Adrenal gland (tissue), 9 donors: ENCODE measurements at regions not wholly inside any gene's neighbourhood (a gene's known extent, or its start where the extent isn't known, plus 50 kb on each side); places are given as distances from the start of the nearest gene placed in this dataset.

Experiments
- DNase-seq, 7 donors: peaks; one replicate each; pipeline ENCODE4 v3.0.0-alpha.2; 2019 to 2020
- H3K27ac ChIP-seq, 5 donors: fragments of 200-600 bp; sonication (generic) in 4 of 5; 1 replicate in 3 of 5; 2 replicates in 2 of 5; pipeline versions ENCODE4 v1.5.1 to v1.8.0; 2016 to 2020; ENCODE audit warnings: mild to moderate bottlenecking in 1 of 5
- H3K27me3 ChIP-seq: fragments of 200-600 bp; 2 replicates; pipeline ENCODE4 v1.8.0; 2021
- H3K36me3 ChIP-seq, 2 donors: fragments of 200-600 bp; replicated peaks in 1 of 2; 1 replicate in 1 of 2; 2 replicates in 1 of 2; pipeline versions ENCODE4 v1.5.1 to v1.8.0; 2018 to 2022
- H3K4me1 ChIP-seq, 2 donors: fragments of 200-600 bp; replicated peaks in 1 of 2; 1 replicate in 1 of 2; 2 replicates in 1 of 2; pipeline versions ENCODE4 v1.5.1 to v1.8.0; 2018 to 2021
- H3K4me3 ChIP-seq, 4 donors: fragments of 200-600 bp; sonication (generic) in 3 of 4; one replicate each; pipeline ENCODE4 v1.5.1; 2016 to 2018
- H3K9me3 ChIP-seq, 3 donors: fragments of 200-600 bp; sonication (generic) in 1 of 3; replicated peaks in 1 of 3; 1 replicate in 2 of 3; 2 replicates in 1 of 3; pipeline versions ENCODE4 v1.5.1 to v1.8.0; 2016 to 2021
- POLR2A ChIP-seq, 2 donors: fragments of 450-650 bp; IDR thresholded peaks; one replicate each; pipeline ENCODE4 v1.6.1; 2017; ENCODE audit warnings: antibody characterized with exemption in 2 of 2, mild to moderate bottlenecking in 2 of 2, moderate library complexity in 1 of 2
- WGBS, 4 donors: extraction: QIAGEN DNeasy Blood & Tissue Kit in 2 of 4; methylation state at CpG; one replicate each; pipeline versions ENCODE4 v1.1.5 to v1.1.7; 2013 to 2017; 5-methylcytosine and 5-hydroxymethylcytosine counted together
- intact Hi-C, 2 donors: fragments of 100-400 bp; cut with DNase I; formaldehyde crosslinking; loops; one replicate each; pipeline versions ENCODE4 v1.14.1 to v1.15.0; 2022 to 2023
- TF ChIP-seq, protein P1 (sequence below), 6 experiments: fragments of 450-650 bp in 4 of 6; fragments of 200-600 bp in 2 of 6; sonication (generic) in 1 of 6; IDR thresholded peaks; 1 replicate in 5 of 6; 2 replicates in 1 of 6; pipeline versions ENCODE4 v1.5.1 to v1.8.0; 2016 to 2021; ENCODE audit warnings: antibody characterized with exemption in 6 of 6, mild to moderate bottlenecking in 2 of 6, moderate library complexity in 1 of 6
- donor health status: healthy with polysubstance abuse.
- donor health status: Bipolar disorder and iron deficiency.
- donor health status: DM: yes; HTN: yes; CAD: no.
- donor health status: DM: no; HTN: no; CAD: no.
- donor health status: DM: no; HTN: no; CAD: no.

DNA sequence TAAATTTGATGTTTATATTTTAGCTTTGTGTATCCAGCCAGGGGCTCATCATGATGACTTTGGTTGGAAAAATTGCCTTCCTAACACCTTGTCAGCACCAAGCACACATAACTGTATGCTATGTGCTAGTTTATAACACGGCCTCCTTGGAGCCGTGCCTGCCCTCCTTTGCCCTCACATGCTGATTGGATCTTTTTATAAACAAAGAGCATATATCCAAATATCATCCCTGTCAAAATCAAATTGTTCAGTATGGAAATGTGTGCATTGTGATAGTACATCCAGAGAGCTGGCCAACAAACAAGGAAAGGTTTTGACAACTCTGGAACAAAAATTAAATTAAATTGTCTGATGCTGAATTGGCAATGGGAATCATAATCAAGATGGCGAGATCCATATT lies 241.5 kb downstream of the DCDC2C start:
- TF ChIP-seq, protein P1, sequence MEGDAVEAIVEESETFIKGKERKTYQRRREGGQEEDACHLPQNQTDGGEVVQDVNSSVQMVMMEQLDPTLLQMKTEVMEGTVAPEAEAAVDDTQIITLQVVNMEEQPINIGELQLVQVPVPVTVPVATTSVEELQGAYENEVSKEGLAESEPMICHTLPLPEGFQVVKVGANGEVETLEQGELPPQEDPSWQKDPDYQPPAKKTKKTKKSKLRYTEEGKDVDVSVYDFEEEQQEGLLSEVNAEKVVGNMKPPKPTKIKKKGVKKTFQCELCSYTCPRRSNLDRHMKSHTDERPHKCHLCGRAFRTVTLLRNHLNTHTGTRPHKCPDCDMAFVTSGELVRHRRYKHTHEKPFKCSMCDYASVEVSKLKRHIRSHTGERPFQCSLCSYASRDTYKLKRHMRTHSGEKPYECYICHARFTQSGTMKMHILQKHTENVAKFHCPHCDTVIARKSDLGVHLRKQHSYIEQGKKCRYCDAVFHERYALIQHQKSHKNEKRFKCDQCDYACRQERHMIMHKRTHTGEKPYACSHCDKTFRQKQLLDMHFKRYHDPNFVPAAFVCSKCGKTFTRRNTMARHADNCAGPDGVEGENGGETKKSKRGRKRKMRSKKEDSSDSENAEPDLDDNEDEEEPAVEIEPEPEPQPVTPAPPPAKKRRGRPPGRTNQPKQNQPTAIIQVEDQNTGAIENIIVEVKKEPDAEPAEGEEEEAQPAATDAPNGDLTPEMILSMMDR (IDR thresholded peaks at IDR 0.05) = no peak
- TF ChIP-seq POLR2A (IDR thresholded peaks at IDR 0.05) = no peak
- no peaks in the 10 kb centered on the region for H3K36me3 ChIP-seq
- no peak for DNase-seq
- no peak overlapping the region for H3K4me3 ChIP-seq
- no peaks in the 10 kb centered on the region for H3K4me1 ChIP-seq
- no peaks in the 10 kb centered on the region for H3K9me3 ChIP-seq
- WGBS, 4 donors = 82 to 88% (median 85%) methylated on average over 3 of the region's 3 CpGs
- intact Hi-C loops = no loop called here
- H3K27ac ChIP-seq = no peak overlapping the region
- no peaks in the 10 kb centered on the region for H3K27me3 ChIP-seq

DNA sequence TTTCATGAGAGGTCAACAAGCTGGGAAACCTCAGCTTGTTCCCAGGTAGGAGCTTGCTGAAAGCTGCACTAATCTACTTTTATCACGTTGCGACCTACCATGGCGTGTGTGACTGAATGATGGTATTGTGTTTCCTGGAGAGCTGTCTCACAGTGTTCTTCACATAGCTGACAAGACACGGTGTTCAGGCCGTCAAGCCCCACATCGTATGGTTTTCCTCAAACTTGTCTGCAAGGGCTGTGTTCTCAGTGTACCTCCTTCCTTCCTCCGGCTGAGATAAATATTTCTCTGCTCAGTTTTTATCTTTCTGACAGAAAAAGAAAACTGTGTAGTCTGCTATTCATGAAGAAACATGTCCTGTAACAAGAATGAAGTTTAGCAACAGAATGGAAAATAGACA lies 244.8 kb downstream of the DCDC2C start:
- WGBS, 4 donors = 29 to 51% (median 45%) methylated on average over 7 of the region's 7 CpGs
- Histone ChIP-seq H3K4me3 (no peak overlapping the region), H3K27ac (no peak overlapping the region), H3K9me3 (no peaks in the 10 kb centered on the region), H3K4me1 (no peaks in the 10 kb centered on the region), H3K36me3 (no peaks in the 10 kb centered on the region), H3K27me3 (no peaks in the 10 kb centered on the region)
- TF ChIP-seq, protein P1 (IDR thresholded peaks at IDR 0.05) = no peak
- TF ChIP-seq POLR2A (IDR thresholded peaks at IDR 0.05) = no peak
- intact Hi-C loops = no loop called here
- DNase-seq = no peak

DNA sequence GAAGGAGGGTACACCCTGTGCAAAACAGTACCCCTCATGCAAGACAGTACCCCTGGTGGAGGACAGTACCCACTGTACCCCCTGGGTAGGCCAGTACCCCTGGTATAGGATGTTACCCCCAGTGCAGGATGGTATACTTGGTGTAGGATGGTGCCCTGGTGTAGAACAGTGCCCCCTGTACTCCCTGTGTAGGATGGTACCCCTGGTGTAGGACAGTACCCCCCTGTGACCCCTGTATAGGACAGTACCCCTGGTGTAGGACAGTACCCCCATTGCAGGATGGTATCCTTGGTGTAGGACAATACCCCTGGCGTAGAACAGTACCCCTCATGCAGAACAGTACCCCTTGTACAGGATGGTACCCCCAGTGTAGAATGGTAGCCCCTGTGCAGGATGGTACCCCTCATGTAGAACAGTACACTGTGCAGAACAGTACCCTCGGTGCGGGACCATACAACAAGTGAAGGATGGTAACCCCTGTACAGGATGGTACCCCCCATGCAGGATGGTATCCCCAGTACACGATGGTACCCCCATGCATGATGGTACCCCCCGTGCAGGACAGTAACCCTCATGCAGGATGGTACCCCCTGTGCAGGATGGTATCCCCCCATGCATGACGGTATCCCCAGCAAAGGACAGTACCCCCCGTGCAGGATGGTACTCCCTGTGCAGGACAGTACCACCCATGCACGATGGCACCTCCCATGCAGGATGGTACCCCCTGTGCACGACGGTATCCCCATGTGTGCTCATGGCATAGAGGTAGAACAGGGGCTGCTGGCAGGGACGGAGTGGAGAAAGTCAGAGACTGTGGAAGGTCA lies 248.0 kb downstream of the DCDC2C start:
- H3K36me3 ChIP-seq = no peaks in the 10 kb centered on the region
- H3K4me3 ChIP-seq = no peak overlapping the region
- no peaks in the 10 kb centered on the region for H3K27me3 ChIP-seq
- H3K9me3 ChIP-seq = no peaks in the 10 kb centered on the region
- TF ChIP-seq, protein P1 (IDR thresholded peaks at IDR 0.05) = no peak
- no peak for TF ChIP-seq POLR2A (IDR thresholded peaks at IDR 0.05)
- no peaks in the 10 kb centered on the region for H3K4me1 ChIP-seq
- no peak for DNase-seq
- intact Hi-C loops = no loop called here
- H3K27ac ChIP-seq = no peak overlapping the region
- WGBS, 4 donors = 78 to 91% (median 81%) methylated on average over 6 to 11 of the region's 11 CpGs

DNA sequence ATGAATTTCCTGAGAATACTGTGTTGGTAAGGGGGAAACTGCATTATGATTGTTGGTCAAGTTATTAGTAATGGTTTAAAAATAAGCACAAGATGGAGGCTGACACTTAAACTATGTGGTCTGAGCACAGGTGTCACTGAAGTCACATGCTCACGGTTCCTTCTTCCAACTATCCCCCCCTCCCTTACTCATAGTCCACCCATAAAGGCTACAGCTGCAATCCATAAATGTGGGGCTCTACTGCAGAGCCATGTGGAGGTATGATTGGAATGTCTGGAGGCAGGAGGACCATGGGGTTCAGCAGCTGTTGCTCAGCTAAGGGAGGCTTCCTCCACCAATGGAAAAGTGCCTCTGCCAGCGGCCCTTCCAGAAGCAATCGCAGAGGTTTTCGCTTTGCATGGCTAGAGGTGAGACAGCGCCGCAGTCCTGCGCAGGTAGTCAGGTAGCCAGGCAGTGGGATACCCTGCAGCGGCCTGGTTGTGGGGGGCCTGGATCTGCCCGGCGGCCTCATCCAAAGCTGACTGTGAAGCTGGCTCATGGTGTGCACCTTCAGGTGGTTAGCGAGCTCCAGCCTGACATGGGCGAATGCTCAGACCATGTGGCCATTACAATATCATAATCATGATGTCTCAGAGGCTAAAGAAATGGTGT lies 249.6 kb downstream of the DCDC2C start:
- H3K4me3 ChIP-seq = no peak overlapping the region
- H3K4me1 ChIP-seq = no peaks in the 10 kb centered on the region
- no peaks in the 10 kb centered on the region for H3K36me3 ChIP-seq
- intact Hi-C loops = no loop called here
- peaks cover under 1% of the 10 kb centered on the region for H3K27me3 ChIP-seq
- no peak overlapping the region for H3K27ac ChIP-seq
- TF ChIP-seq, protein P1 (IDR thresholded peaks at IDR 0.05) = no peak
- no peak for TF ChIP-seq POLR2A (IDR thresholded peaks at IDR 0.05)
- no peaks in the 10 kb centered on the region for H3K9me3 ChIP-seq
- whole genome bisulfite sequencing, 4 donors = 78 to 98% (median 82%) methylated on average over 1 to 12 of the region's 12 CpGs
- no peak for DNase-seq
